GM19467 (cell line): ENCODE measurements at regions not wholly inside any gene's neighbourhood (a gene's known extent, or its start where the extent isn't known, plus 50 kb on each side); places are given as distances from the start of the nearest gene placed in this dataset.

Source experiments
- ATAC-seq: cut with Tn5 transposase; IDR thresholded peaks from one replicate; pipeline ENCODE4 v1.9.1; 2021; ENCODE audit warnings: mild to moderate bottlenecking, moderate library complexity; ENCODE audit not compliant: unreplicated experiment

DNA sequence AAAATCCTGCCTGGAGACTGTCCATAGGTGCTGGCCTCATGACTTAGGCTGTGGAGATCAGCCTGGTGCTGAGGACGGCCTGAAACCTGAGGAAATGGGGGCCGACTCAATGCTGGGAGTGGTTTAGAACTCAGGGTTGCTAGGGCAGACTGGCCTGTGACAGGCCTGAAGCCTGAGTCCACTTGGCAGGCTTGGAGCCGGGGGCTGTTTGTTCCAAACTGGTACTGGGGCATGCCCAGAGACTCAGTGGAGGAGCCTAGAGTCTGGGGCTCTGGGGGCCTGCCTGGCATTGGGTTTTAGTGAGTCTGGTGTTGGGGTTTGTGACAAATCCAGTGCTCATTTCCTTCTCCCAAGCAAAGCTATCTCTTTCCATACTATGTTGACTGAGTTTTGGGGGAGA, 489.7 kb upstream of the CNKSR2 start:
- ATAC-seq = no peak

- no peak for ATAC-seq
Measured at GRCh38 chrX:20863649-20864048, 510.6 kb upstream of the CNKSR2 start.

DNA sequence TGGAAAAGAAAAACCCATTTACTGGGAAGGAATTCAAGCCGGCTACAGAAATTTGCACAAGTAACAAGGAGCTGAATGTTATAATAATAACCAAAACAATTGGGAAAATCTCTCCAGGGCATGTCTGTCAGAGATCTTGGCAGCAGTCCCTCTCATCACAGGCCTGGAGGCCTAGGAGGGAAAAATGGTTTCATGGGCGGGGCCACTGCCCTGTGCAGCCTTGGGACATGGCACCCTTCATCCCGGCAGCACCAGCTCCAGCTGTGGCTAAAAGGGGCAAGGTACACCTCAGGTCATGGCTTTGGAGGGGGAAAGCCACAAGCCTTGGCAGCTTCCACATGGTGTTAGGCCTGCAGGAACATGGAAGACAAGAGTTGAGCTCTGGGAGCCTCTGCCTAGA, 513.1 kb upstream of the CNKSR2 start:
- no peak for ATAC-seq

DNA sequence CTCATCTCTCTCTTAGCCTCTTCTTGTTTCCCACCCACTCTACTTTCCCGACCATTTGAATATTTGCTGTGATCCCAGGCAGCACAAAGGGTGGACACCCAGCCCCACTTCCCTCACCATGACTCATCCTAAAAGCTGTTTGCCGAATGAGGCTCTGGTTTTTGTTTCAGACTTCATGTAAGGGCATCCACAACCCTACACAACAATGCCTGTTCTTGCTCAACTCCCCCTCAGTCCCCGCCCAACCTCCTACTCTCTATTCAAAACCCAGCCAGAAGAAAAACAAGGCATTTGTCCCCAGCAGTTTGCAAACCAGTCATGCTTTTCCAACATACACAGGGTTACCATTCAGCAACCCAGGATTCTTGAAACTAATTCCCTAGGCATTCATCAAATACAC, 516.5 kb upstream of the CNKSR2 start:
- no peak for ATAC-seq

DNA sequence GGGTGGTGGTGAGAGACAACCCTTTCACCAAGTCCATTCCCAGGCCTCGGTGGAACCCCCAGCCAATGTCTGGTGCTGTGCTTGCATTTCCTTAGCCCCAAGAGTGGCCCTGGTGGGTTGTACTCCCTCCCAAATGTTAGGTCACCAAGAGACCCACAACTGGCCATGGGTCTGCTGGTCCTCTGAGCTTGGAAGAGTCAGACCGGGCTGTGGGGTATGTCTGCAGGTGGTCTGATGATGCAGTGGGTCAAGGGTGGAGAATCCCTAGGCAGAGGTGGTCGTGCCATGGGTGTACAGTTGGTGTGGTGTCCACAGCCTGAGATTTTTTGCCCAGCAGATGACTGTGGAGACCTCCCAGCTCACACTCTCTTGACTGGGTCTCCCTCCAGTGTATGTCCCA, 535.7 kb upstream of the CNKSR2 start:
- no peak for ATAC-seq

DNA sequence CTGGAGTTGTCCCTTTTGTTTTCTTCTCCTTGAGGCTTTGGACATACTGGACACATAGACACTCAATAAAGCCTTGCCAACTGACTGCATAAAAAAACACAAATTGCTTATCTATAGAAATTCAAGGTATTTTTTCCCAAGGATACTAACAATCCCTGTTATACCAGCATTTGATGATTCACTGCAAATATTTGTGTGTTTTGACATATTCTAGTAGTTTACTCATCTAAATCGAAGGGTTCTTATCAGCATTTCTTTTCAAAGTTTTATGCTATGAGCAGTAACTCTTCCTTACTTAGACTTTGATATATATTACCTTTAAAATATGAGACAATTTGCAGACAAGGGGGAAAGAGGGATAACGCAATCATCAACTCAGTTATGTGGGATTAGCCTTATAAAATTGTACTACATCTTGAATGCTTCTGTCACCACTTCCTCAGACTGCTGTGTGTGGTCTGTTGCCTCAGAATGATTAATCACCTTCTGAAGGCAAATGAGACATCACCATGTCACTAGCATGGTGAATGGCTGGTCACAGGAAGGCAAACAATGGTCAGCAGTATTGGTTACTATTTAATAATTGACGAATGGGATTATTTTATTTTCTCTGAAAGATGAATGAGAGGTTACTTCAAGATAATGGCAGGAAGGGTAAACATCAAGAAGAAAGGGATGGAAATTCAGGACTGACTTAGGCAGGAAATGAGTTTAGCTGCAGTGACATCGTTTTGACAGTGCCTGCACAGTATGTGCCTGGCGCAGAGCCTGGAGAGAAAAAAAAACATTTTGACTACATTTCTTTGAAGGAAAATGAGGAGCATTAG, 544.3 kb upstream of the CNKSR2 start:
- no peak for ATAC-seq

DNA sequence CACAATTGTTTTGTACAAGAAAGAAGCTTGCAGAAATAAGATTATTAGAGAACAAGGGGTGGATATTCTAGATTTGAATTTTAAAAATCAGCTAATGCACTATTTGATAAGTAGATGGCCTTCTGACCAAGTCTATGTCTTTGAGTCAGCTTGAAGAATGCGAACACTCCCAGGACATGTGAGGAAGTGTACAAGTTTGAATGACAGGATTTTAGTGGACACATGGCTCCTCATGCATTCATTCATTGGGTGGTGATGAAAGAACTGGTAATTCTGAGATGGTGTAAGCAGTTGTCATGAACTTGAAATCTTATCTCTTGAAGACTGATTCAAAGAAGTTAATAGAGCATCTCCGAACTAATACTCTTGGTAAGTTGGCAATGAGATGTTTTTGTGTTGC, 548.2 kb upstream of the CNKSR2 start:
- ATAC-seq = no peak

DNA sequence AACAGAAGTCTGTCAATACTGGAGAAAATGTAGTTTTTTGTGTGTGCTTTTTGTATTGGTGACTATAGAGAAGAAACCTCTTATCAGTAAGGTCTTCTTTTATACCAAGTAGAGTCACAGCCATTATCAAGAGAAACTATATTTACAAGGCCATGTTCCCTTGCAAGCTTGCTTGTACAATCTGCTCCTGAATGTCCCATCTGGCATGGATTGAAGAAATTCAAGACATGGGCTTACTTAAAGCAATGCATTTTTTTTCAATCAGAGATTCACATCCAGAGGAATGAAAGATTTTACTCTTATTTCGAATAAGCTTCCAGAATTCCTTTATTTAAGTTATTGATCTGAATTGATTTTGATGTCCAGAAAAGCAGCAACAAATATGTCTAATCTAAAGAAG, 537.3 kb upstream of the RPS6KA3 start:
- no peak for ATAC-seq

DNA sequence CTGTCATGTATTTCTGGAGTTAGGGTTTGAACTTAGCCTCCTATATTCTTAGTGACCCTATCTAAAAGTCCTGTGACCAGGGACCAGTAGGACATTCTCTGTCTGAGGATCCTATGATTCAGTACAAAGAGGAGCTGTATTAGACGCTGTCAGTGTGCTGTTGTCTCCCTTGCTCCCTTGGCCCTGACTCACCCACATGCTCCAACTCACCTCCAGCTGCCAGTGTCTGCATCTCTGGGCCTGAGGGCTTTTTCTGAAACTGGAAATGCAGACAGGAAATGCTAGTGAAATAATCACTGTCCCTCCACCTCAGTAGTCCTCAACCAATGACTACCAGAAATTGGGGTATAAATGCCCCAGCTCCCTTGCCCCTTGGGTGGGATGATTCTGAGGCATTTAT, 535.3 kb upstream of the RPS6KA3 start:
- no peak for ATAC-seq

GRCh38 chrX:20796450-20796849, 529.7 kb upstream of the RPS6KA3 start:
- ATAC-seq = no peak

GRCh38 chrX:20789103-20789502, 522.4 kb upstream of the RPS6KA3 start:
- ATAC-seq = no peak

- ATAC-seq = no peak
Measured at GRCh38 chrX:20767346-20767745, 500.6 kb upstream of the RPS6KA3 start.

DNA sequence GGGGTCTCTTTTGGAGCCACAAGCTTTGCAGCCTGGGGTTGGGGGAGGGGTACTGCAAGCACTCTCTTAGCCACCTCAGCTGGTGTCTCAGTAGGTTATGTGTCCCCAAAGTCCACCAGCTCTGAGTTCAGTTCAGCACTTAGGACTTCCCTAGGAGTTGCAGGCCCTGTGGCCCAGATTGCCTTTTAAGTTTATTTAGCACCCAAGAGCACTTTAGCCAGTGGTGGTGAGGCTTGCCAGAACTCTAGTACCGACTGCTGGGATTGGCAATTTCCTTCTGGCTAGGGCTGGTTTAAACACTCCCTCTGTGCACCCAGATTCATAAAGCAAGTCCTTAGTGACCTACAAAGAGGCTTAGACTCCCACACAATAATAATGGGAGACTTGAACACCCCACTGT, 489.9 kb upstream of the RPS6KA3 start:
- ATAC-seq = no peak

GRCh38 chrX:20753076-20753475, 486.4 kb upstream of the RPS6KA3 start:
- no peak for ATAC-seq

DNA sequence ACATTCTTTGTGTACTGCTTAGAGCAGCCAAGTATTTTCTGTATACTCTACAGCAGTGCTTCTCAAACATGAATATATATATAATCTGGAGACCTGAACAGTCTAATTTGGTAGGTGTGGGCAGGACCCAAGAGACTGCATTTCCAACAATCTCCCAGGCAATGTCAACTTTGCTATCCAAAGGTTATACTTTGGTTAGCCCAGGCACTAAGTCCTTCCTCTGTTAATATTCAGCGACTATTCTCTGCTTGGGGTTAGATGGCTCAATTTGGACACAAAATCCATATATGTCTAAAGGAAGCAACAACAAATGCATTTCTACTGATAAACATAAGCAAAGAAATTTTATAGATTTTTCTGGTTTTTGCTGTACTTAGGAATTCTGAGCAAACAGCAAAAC, 480.0 kb upstream of the RPS6KA3 start:
- ATAC-seq = no peak

DNA sequence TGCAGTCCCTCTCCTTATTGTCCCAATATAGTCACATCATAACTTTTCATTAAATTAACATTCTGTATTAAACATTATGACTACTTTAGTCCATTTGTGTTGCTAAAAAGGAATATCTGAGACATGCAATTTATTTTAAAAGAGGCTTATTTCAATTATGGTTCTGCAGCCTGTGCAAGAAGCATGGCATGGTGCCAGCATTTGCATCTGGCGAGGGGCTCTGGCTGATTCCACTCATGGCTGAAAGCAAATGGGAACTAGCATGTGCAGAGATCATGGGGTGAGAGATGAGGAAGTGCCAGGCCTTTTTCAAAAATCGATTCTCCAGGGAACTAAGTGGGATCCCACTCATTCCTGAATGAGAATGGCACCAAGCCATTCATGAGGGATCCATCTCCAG, 476.3 kb upstream of the RPS6KA3 start:
- no peak for ATAC-seq

GRCh38 chrX:20742106-20742505, 475.4 kb upstream of the RPS6KA3 start:
- no peak for ATAC-seq

DNA sequence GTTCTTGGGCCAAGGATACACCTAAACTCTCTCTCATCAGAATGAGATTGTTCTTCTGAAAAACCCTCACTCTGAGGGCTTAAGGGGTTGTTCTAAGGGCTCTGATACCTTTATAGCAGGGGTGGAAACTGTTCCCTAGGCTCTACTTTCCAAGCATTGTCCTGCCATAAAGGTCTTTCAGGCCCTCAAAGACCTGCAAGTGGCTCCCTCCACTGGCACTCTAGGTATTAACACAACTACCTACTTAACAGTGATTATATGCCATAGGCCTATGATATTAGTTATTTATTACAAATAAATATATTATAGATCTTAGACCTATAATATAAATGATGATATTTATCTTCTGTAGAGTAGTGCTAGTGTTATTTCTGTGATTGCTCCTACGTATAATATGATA, 473.7 kb upstream of the RPS6KA3 start:
- no peak for ATAC-seq

DNA sequence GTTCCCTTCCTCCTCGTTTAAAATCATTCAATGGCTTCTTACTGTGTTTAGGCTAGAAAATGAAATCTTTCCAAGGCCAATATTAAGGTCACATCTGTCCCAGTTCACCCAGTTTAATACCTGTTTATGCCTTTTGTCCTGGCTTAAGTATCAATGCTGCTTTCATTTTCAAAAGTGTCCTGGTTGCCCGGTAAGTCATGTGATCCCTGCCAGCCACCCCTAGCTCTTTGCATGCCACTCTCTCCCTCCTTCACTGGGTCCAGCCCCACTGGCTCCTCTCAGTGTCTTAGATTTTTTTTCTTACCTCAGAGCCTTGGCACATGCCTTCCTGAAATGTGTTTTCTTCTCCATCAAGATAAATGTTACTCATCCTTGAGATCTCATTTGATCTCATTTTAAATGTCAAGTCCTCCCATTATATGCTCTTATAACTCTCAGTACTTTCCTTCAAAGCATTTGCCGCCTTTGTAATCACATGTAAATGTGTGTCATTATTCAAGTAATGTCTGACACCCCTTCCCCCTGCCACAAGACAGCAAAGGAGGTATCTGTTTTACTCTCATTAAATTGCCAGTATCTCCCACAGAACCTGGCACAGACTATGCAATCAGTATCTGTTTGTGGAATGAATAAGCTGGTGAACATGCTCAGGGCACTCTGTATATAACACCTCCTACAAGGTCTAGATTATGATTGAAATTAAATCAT, 472.5 kb upstream of the RPS6KA3 start:
- ATAC-seq = no peak

GRCh38 chrX:20729416-20729815, 462.7 kb upstream of the RPS6KA3 start:
- no peak for ATAC-seq

DNA sequence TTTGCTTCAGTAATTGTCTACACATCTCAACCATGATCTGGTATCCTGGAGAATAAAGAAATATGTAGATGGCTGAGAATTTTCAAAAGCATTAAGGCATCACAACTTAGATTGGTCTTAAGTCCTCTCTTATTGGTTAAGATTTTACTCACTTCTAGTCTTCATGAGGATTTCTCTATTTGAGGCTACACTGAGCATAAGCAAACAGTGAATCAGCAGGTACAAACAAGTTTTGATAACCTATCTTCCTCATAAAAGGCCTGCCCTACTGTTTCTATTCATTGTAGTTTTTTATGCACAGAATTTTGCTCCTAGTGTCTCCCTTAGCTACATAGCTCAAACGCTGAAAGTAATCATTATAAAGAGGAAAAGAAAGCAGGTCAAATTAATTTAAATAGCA, 460.7 kb upstream of the RPS6KA3 start:
- no peak for ATAC-seq

GRCh38 chrX:20720954-20721626, 454.4 kb upstream of the RPS6KA3 start:
- ATAC-seq = no peak
